ENCODE measurements at regions not wholly inside any gene's neighbourhood (a gene's known extent, or its start where the extent isn't known, plus 50 kb on each side); places are given as distances from the start of the nearest gene placed in this dataset.

- H2BK20ac ChIP-seq (ENCODE audit: low read length): no peak overlapping the region
- no peak overlapping the region for H3K4me2 ChIP-seq (ENCODE audit: insufficient read depth in 1 of 2, low read depth in 2 of 2, low read length in 2 of 2)
- no peak overlapping the region for H3K4me3 ChIP-seq (ENCODE audit: extremely low read depth in 1 of 4, insufficient read depth in 2 of 4, low read depth in 3 of 4, low read length in 4 of 4)
- no peaks in the 10 kb centered on the region for H3K27me3 ChIP-seq (replicated peaks in 1 of 4; ENCODE audit: control insufficient read depth in 3 of 4, extremely low read depth in 1 of 4, insufficient read depth in 3 of 4, low read length in 3 of 4)
- no peak overlapping the region for H2BK12ac ChIP-seq (ENCODE audit: low read depth, low read length)
- H2AFZ ChIP-seq (ENCODE audit: low read length): no peak overlapping the region
- no peak for TF ChIP-seq SRF (IDR thresholded peaks at IDR 0.05; ENCODE audit: low read depth, low read length)
- TF ChIP-seq MAX (IDR thresholded peaks at IDR 0.05): no peak
- no peak for TF ChIP-seq HDAC6 (IDR thresholded peaks at IDR 0.05; ENCODE audit: low read depth, low read length)
- no peak for TF ChIP-seq CBX5 (IDR thresholded peaks at IDR 0.05; ENCODE audit: low read depth, low read length)
- no peak for TF ChIP-seq USF2 (IDR thresholded peaks at IDR 0.05; ENCODE audit: low read length)
- TF ChIP-seq BCL11A (IDR thresholded peaks at IDR 0.05; ENCODE audit: low read depth in 2 of 2, low read length in 2 of 2): no peak
- H3K27ac ChIP-seq (ENCODE audit: low read depth, low read length): no peak overlapping the region
- no peaks in the 10 kb centered on the region for H3K79me2 ChIP-seq (ENCODE audit: control insufficient read depth in 1 of 2, insufficient read depth in 2 of 2, low read length in 2 of 2)
- no peak overlapping the region for H2BK15ac ChIP-seq (ENCODE audit: low read length)
- no peak overlapping the region for H3K56ac ChIP-seq (replicated peaks; ENCODE audit: insufficient read length, low read depth, low read length)
- H4K5ac ChIP-seq (ENCODE audit: insufficient read length, low read depth, low read length): no peak overlapping the region
- H4K91ac ChIP-seq (replicated peaks; ENCODE audit: insufficient read length, low read length): no peak overlapping the region
- H3K9ac ChIP-seq (replicated peaks in 1 of 4; ENCODE audit: extremely low read depth in 1 of 4, low read depth in 3 of 4, low read length in 3 of 4): no peak overlapping the region
- no peak for DNase-seq (ENCODE audit: low read depth in 1 of 2, low spot score in 2 of 2)
- H3K23me2 ChIP-seq (ENCODE audit: low read depth, low read length): no peaks in the 10 kb centered on the region
- no peak for FAIRE-seq
- H2BK5ac ChIP-seq (ENCODE audit: low read depth, low read length): no peak overlapping the region
- no peaks in the 10 kb centered on the region for H3K9me3 ChIP-seq (ENCODE audit: insufficient read depth in 2 of 2, low read depth in 1 of 2, low read length in 1 of 2)
- H3K23ac ChIP-seq (ENCODE audit: insufficient read length): no peak overlapping the region
- POLR2A ChIA-PET (ENCODE audit: partially characterized antibody): no interaction called here
- H3K4me1 ChIP-seq (replicated peaks in 1 of 4; ENCODE audit: control insufficient read depth in 3 of 4, insufficient read depth in 4 of 4, low read length in 3 of 4): no peaks in the 10 kb centered on the region
- H3K36me3 ChIP-seq (ENCODE audit: control insufficient read depth in 2 of 4, insufficient read depth in 4 of 4, low read length in 3 of 4): no peaks in the 10 kb centered on the region
- 93% methylated on average over 5 of the region's 5 CpGs; no CpG with 5 or more reads in 1 of the 2 experiments for WGBS, 2 experiments (ENCODE audit: extremely low coverage in 1 of 2, insufficient coverage in 1 of 2, insufficient read length in 1 of 2, insufficient replicate concordance in 2 of 2, low coverage in 1 of 2, low lambda C conversion rate in 2 of 2, missing lambda C conversion rate in 1 of 2)
- no peak overlapping the region for H3K18ac ChIP-seq (ENCODE audit: extremely low read depth, low read length)
- no peak overlapping the region for H3K4ac ChIP-seq (replicated peaks; ENCODE audit: insufficient read length, low read depth, low read length)
- no peak overlapping the region for H2BK120ac ChIP-seq (replicated peaks; ENCODE audit: low read depth, low read length)
- H4K20me1 ChIP-seq (replicated peaks in 1 of 2; ENCODE audit: control insufficient read depth in 1 of 2, insufficient read depth in 2 of 2, low read length in 2 of 2): no peaks in the 10 kb centered on the region
- CTCF ChIA-PET (ENCODE audit: partially characterized antibody): no interaction called here
- H3K14ac ChIP-seq (ENCODE audit: insufficient read length): no peak overlapping the region
- H3K79me1 ChIP-seq (ENCODE audit: low read depth, low read length): no peaks in the 10 kb centered on the region
- no peak overlapping the region for H4K8ac ChIP-seq (ENCODE audit: extremely low read depth, insufficient read depth, low read length)
- no peak overlapping the region for H2AK5ac ChIP-seq (ENCODE audit: low read depth, low read length)
Measured at GRCh38 chr6:120908767-120909166, 425.5 kb downstream of the TBC1D32 start.
